GM20000 (cell line): ENCODE measurements at regions not wholly inside any gene's neighbourhood (a gene's known extent, or its start where the extent isn't known, plus 50 kb on each side); places are given as distances from the start of the nearest gene placed in this dataset.

ENCODE experiments used
- DNase-seq: peaks from one replicate; pipeline ENCODE4 v3.0.0; 2012; ENCODE audit warnings: low spot score
- TF ChIP-seq, protein P1 (sequence below): IDR thresholded peaks from 2 replicates; pipeline ENCODE4 v1.5.1; 2012; ENCODE audit warnings: mild to moderate bottlenecking, control low read depth; ENCODE audit errors: extremely low read depth, missing control alignments

DNA sequence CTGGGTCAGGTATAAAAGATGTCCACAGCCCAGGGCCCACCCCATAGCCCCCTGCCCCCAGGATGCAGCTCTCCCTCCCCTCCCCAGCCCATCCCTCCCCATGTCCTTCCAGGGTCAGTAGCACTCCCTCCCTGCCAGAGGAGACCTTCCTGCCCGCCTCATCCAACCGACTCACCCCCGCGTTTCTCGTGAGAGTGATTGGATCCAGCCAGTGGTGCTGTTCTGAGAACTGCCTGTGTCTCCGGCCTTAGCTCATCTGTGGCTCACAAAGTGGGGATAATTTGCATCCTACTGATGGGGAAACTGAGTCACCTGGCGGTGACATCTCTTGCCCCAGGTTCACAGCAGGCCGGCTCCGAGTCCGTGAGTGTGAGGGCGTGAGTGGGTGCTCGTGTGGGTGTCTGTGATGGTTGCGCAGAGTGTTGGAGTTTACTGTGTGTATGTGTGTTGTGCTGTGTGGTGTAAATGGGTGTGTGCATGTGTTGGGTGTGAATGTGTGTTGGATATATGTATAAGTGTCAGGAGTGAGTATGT, 90.7 kb upstream of the GSE1 start:
- DNase-seq: no peak
- TF ChIP-seq, protein P1, sequence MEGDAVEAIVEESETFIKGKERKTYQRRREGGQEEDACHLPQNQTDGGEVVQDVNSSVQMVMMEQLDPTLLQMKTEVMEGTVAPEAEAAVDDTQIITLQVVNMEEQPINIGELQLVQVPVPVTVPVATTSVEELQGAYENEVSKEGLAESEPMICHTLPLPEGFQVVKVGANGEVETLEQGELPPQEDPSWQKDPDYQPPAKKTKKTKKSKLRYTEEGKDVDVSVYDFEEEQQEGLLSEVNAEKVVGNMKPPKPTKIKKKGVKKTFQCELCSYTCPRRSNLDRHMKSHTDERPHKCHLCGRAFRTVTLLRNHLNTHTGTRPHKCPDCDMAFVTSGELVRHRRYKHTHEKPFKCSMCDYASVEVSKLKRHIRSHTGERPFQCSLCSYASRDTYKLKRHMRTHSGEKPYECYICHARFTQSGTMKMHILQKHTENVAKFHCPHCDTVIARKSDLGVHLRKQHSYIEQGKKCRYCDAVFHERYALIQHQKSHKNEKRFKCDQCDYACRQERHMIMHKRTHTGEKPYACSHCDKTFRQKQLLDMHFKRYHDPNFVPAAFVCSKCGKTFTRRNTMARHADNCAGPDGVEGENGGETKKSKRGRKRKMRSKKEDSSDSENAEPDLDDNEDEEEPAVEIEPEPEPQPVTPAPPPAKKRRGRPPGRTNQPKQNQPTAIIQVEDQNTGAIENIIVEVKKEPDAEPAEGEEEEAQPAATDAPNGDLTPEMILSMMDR: no peak

DNA sequence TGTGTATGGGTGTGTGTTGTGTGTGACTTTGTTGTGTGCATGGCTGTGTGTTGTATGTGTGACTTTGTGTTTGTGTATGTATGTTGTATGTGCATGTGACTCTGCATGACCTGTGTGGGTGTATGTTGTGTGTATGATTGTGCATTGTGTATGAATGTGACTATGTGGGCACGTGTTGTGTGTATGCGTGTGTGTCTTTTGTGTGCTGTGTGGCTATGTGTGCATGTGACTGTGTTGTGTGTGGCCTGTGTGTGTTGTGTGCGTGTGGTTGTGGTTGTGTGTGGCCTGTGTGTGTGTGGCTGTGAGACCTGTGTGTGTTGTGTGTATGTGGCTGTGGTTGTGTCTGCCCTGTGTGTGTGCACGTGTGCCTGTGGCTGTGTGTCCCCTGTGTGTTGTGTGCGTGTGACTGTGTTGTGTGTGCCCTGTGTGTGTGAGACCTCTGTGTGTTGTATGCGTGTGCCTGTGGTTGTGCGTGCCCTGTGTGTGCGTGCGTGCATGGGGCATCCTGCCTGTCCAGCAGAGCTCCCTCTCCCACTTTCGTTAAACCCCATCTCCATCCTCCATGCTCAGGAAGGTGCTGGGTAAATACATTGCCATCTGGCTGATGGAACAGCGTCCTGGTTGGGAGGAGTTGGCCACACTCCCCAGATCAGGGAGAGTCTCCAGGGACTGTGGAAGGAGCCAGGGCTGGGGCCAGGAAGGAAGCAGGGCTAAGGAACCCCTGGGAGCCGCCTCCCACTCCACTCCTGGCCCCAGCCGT, 90.1 kb upstream of the GSE1 start:
- no peak for DNase-seq
- TF ChIP-seq, protein P1: no peak

DNA sequence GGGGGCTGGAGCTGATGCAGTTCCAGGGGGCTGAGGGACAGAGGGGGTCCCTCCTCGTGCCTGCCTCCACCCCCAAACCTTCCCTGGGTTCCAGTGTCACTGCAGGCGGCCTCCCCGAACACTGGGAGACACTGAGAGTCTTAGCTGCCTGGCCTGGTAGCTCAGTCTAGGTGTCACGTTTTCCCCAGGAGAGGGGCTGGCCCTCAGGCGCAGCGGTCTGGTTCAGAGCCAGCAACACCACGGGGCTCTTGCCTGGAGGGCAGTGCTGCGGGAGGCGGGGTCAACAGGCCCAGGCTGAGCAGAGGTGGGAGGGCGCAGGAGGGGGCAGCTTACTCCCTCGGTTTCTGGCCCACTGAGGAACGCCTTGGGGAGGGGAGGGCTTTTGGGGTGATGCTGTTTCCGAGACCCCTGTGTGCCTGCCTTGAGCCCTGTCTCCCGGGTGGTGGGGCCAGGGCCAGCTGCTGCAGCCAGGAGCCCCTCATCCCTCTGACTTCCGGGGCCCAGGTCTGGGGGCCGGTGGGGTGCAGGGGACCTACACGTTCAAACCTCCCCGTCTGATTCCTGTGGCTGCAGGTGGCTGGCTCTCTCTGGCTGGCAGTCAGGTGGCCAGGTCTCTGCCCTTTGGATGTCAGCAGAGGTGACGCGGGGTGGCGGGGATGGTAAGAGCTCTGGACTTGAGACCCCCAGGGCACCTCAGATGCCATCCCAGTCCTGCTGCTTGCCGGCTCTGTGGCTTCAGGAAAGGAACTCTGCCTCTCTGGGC, 89.3 kb upstream of the GSE1 start:
- DNase-seq: no peak
- TF ChIP-seq, protein P1: no peak

DNA sequence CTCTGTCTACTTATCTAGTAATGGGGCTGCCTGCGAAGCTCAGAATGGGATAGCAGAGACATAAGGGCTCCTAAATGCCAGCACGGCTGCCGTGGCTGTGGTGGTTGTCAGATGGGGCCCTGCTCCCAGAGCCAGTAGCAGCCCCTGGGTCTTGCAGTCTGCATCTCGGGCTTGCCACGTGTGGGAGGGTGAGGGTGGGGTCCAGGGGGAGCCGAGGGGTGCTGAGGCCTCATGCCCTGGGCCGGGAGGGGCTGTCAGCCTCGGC, 88.8 kb upstream of the GSE1 start:
- TF ChIP-seq, protein P1: no peak
- DNase-seq: no peak

DNA sequence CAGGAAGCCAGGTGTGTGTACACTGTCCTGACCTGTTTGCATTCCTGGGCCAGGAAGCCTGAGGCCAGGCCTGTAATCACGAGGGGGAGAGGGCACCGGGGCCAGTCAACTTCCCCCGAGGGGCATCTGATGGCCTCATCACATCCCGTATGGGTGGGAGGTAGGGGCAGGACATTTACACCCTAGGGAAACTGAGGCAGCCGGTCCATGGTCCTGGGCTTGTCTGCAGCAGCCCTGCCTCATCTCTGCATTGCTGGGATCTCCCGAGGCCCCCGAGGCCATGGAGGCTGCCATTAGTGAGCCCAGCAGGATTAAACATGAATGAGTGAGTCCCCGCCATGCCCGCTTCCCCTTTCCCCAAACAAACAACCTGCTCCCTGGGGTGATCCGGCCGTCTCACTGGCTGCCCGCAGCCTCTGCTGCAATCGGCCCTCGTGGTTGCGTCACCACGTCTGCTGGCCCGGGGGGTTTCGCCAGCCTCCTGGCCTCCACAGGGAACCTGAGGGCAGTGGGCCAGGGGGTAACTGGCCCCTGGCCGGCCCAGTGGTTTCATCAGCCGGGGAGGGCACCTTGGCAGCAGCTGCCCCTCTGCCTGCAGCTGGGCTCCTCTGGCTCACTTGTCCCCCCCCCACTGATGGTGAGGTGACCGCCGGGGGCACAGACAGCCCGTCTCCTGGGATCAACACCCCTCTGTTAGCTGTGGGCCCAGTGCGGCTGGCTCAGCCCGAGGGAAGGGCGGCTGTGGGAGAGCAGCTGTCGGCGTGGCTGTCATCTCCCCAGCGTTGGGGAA, 88.3 kb upstream of the GSE1 start:
- TF ChIP-seq, protein P1: no peak
- DNase-seq: no peak

DNA sequence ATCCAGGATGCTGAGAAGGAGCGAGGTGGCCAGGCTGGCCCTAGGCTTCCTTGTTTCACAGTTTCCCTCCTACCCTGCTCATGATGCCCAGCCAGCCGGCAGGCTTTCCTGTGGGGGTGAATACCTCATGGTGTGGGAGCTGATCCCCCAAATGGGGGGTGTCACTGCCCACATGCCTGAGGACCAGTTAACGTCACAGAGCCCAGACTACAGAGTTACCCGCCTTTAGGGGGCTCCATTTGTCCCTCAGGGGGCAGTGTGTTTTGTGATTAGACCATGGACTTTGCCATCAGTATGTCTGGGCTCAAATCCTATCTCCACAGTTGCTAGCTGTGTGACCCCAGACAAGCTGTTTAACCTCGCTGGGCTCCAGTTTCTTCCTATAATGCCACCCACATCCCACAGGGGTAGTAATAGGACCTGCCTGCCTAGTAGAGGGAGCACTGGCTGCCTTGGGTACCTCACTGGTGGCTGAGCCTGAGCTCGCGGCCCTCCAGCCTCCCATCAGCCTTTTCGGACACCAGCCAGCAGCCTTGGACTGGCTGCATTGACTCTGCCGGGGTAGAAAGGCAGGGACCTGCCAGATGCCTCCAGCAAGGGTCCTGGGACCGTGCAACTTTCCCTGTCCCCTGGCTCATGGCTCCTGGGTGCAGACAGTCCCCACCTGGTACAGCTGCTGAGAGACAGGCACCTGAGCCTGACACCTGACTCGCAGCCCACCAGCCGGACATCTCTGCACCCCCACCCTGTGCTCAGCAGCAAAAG, 87.5 kb upstream of the GSE1 start:
- TF ChIP-seq, protein P1: no peak
- DNase-seq: no peak
